GM12864 (cell line): ENCODE measurements at regions not wholly inside any gene's neighbourhood (a gene's known extent, or its start where the extent isn't known, plus 50 kb on each side); places are given as distances from the start of the nearest gene placed in this dataset.

Experiments
- DNase-seq: peaks from one replicate; pipeline ENCODE4 v3.0.0-alpha.2; 2011; ENCODE audit warnings: low read depth
- H3K4me3 ChIP-seq: 2 replicates; pipeline ENCODE4 v1.5.1; 2011; ENCODE audit warnings: mild to moderate bottlenecking, low read depth, low read length, control low read depth
- TF ChIP-seq, protein P1 (sequence below): IDR thresholded peaks from 2 replicates; pipeline ENCODE4 v1.5.1; 2011; ENCODE audit warnings: low read depth, mild to moderate bottlenecking, moderate library complexity, low read length, control low read depth, inconsistent platforms; ENCODE audit errors: missing control alignments

DNA sequence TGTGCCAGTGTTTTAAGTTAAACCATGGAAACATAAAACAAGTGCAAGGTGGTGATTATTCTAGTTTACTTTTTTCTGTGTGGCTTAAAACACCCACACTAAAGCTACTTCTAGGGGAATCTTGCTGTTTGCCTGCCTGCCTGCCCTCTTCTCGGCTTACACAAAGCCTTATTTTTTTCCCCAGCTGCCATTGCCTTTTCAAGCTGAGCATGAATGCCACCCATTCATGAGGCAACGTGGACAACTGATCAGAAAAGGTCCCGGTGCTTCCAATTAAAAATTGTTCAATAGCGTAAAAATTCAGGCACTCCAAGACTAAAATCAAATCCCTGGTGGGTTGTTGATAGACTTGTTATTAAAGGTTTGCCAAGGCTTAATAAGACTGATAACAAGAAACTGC lies 401.4 kb downstream of the TMEM161B start:
- TF ChIP-seq, protein P1, sequence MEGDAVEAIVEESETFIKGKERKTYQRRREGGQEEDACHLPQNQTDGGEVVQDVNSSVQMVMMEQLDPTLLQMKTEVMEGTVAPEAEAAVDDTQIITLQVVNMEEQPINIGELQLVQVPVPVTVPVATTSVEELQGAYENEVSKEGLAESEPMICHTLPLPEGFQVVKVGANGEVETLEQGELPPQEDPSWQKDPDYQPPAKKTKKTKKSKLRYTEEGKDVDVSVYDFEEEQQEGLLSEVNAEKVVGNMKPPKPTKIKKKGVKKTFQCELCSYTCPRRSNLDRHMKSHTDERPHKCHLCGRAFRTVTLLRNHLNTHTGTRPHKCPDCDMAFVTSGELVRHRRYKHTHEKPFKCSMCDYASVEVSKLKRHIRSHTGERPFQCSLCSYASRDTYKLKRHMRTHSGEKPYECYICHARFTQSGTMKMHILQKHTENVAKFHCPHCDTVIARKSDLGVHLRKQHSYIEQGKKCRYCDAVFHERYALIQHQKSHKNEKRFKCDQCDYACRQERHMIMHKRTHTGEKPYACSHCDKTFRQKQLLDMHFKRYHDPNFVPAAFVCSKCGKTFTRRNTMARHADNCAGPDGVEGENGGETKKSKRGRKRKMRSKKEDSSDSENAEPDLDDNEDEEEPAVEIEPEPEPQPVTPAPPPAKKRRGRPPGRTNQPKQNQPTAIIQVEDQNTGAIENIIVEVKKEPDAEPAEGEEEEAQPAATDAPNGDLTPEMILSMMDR = no peak
- no peak overlapping the region for H3K4me3 ChIP-seq
- no peak for DNase-seq

DNA sequence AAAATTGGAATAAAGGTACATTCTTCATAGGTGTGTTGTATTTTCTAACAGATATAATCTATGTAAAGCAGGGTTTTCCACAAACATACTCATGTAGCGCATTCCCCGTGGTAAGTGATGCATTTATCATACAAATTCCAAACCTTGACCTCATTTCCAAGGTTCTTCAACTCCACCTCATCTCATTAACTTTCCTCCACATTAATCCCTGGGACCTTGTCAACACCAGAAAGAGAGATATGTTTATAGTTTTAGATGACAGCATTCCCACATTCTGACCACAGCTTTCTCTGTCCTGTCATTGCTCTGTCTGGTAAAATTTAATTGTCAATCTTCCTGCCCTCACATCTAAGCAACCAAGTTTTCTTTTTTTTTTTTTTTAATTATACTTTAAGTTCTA lies 415.1 kb downstream of the TMEM161B start:
- H3K4me3 ChIP-seq = no peak overlapping the region
- no peak for DNase-seq
- TF ChIP-seq, protein P1 = no peak

DNA sequence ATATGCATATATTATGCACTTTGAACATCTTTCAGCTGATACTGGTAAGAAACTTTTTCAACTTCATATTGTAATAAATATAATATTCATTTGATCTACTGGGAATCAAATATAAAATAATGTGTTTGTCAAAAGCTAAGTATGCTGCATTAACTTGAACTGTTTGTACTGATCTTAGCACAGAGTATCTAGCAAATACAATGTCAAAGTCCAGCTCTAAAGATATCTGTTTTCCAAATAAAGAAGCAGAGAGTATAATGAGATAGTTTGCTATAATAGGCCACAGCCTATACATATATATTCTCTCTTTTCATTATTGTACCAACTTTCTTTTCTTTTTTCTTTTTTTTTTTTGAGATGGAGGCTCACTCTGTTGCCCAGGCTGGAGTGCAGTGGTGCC lies 417.0 kb downstream of the TMEM161B start:
- TF ChIP-seq, protein P1 = no peak
- H3K4me3 ChIP-seq = no peak overlapping the region
- DNase-seq = no peak

DNA sequence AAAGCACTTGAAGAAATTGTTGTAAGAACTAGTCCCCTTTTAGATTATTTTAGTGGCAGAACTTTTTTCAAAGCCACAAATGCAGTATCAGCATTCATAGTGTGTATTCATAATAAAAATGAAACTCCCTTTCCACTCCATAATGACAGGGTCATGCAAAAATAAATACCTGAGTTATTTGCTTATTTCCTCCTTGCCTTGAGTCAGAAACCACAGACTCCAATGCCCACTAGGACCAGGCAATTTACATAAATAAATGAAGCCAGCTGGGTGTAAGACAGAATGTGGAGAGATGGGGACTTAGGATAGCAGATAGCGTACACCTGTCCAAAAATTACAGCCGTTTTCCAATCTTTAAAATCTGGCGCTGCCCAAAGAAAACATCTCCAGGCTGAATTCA lies 417.8 kb downstream of the TMEM161B start:
- TF ChIP-seq, protein P1 = no peak

DNA sequence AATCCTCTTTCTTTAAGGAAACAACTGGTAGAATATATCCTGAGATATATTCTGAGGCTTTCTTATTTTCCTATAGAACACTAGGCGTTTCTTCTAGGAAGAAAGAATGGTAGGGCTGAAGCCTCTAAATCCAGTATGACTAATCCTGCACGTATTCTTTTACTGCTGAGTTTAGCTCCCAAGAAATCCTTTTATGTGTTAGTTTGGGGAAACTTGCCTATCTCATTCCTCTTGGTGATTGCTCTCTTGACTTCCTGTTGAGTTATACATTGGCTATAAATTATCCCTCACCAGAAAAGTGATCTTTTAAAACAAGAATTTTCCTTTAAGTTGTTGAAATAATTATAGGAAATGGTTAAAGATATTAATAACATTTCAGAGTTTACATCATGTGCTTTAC lies 422.9 kb downstream of the TMEM161B start:
- no peak overlapping the region for H3K4me3 ChIP-seq
- DNase-seq = no peak
- TF ChIP-seq, protein P1 = no peak

More for the DNA sequence above, 417.8 kb downstream of the TMEM161B start:
- DNase-seq = no peak
- no peak overlapping the region for H3K4me3 ChIP-seq

DNA sequence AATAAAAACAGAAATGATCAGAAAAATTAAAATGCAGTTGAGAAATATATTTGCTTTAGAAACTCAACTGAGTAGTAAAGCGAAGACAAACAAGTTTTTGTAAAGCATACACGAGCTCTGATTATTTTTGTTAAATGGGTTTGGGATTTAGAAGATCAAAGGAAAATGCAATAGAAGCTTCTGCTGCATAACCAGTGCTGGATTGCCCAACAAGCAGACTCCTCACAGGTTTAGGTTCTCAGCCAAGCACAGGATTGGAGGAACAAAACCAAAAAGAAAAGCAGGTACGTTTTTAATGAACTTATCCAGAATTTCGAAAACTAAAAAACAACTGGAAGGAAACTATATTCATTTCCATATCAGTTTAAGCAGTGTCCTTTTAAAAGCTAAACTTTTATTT lies 423.8 kb downstream of the TMEM161B start:
- TF ChIP-seq, protein P1 = no peak

DNA sequence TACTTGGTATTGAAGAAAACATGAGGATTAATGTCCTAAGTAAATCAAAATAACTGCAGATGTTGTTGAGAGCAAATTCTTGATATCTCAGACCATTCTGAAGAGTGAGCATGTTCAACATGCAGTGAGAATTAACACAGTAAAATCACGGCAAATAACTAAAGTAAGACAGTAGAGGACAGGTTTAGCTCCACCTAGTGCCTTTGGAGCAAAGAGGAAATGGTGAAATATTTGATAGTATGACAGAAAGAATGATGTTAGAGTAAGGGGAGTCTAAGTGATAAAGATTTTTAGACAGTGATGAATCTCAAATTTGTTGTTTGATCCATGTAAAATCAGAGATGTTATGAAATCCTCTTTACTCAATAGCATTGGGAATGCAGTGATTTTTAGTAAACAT lies 424.2 kb downstream of the TMEM161B start:
- no peak overlapping the region for H3K4me3 ChIP-seq
- no peak for DNase-seq
- TF ChIP-seq, protein P1 = no peak

More for the DNA sequence above, 423.8 kb downstream of the TMEM161B start:
- H3K4me3 ChIP-seq = no peak overlapping the region
- DNase-seq = no peak
